GDM1 (cell line): ENCODE measurements at regions not wholly inside any gene's neighbourhood (a gene's known extent, or its start where the extent isn't known, plus 50 kb on each side); places are given as distances from the start of the nearest gene placed in this dataset.
"Not testable (repeated sequence)": the region's sequence is repeated elsewhere in the genome, so short reads cannot be mapped to it uniquely, and the experiment has no call there.

ENCODE experiments used
- DNase-seq: peaks from one replicate; lab custom pipeline; 2025; lab: John Stamatoyannopoulos, UW

GRCh38 chr7:36038063-36038721 lies 114.9 kb upstream of the EEPD1 start:
- DNase-seq = no peak

GRCh38 chr7:36039243-36039642 lies 113.8 kb upstream of the EEPD1 start:
- DNase-seq = no peak

- DNase-seq = no peak
These were observed 113.4 kb upstream of the EEPD1 start for GRCh38 chr7:36039671-36040070.

- DNase-seq = no peak
These were observed 112.4 kb upstream of the EEPD1 start for GRCh38 chr7:36040679-36041078.

- DNase-seq = no peak
These were observed 108.8 kb upstream of the EEPD1 start for GRCh38 chr7:36044101-36044892.

GRCh38 chr7:36045326-36045725 lies 107.7 kb upstream of the EEPD1 start:
- no peak for DNase-seq

- no peak for DNase-seq
These were observed 107.2 kb upstream of the EEPD1 start for GRCh38 chr7:36045830-36046341.

GRCh38 chr7:36047091-36047658 lies 105.9 kb upstream of the EEPD1 start:
- no peak for DNase-seq

- no peak for DNase-seq
These were observed 104.7 kb upstream of the EEPD1 start for GRCh38 chr7:36048141-36048901.

- DNase-seq = no peak
These were observed 104.2 kb upstream of the EEPD1 start for GRCh38 chr7:36048902-36049240.

- no peak for DNase-seq
These were observed 101.6 kb upstream of the EEPD1 start for GRCh38 chr7:36051501-36051900.

- DNase-seq = no peak
These were observed 99.5 kb upstream of the EEPD1 start for GRCh38 chr7:36053589-36053988.

- no peak for DNase-seq
These were observed 98.4 kb upstream of the EEPD1 start for GRCh38 chr7:36054637-36055036.

- DNase-seq = no peak
These were observed 97.8 kb upstream of the EEPD1 start for GRCh38 chr7:36055207-36055606.

GRCh38 chr7:36057323-36057722 lies 95.7 kb upstream of the EEPD1 start:
- no peak for DNase-seq

- DNase-seq = no peak
These were observed 94.9 kb upstream of the EEPD1 start for GRCh38 chr7:36058020-36058592.

GRCh38 chr7:36060388-36060787 lies 92.7 kb upstream of the EEPD1 start:
- DNase-seq = not testable (repeated sequence)

- DNase-seq = no peak
These were observed 90.8 kb upstream of the EEPD1 start for GRCh38 chr7:36062154-36062815.

GRCh38 chr7:36064676-36065075 lies 88.4 kb upstream of the EEPD1 start:
- DNase-seq = no peak

GRCh38 chr7:36065563-36066342 lies 87.3 kb upstream of the EEPD1 start:
- DNase-seq = not testable (repeated sequence)

GRCh38 chr7:36066343-36066664 lies 86.8 kb upstream of the EEPD1 start:
- DNase-seq = no peak
